GM12873 (cell line): ENCODE measurements at regions not wholly inside any gene's neighbourhood (a gene's known extent, or its start where the extent isn't known, plus 50 kb on each side); places are given as distances from the start of the nearest gene placed in this dataset.

Source experiments
- TF ChIP-seq, protein P1 (sequence below): IDR thresholded peaks from 2 replicates; pipeline ENCODE4 v1.5.1; 2012; ENCODE audit warnings: low read depth, mild to moderate bottlenecking, moderate library complexity, low read length, control low read depth; ENCODE audit not compliant: insufficient read depth; ENCODE audit errors: missing control alignments

GRCh38 chr6:50361641-50362331 lies 312.1 kb upstream of the DEFB112 start:
- TF ChIP-seq, protein P1, sequence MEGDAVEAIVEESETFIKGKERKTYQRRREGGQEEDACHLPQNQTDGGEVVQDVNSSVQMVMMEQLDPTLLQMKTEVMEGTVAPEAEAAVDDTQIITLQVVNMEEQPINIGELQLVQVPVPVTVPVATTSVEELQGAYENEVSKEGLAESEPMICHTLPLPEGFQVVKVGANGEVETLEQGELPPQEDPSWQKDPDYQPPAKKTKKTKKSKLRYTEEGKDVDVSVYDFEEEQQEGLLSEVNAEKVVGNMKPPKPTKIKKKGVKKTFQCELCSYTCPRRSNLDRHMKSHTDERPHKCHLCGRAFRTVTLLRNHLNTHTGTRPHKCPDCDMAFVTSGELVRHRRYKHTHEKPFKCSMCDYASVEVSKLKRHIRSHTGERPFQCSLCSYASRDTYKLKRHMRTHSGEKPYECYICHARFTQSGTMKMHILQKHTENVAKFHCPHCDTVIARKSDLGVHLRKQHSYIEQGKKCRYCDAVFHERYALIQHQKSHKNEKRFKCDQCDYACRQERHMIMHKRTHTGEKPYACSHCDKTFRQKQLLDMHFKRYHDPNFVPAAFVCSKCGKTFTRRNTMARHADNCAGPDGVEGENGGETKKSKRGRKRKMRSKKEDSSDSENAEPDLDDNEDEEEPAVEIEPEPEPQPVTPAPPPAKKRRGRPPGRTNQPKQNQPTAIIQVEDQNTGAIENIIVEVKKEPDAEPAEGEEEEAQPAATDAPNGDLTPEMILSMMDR, result no peak

DNA sequence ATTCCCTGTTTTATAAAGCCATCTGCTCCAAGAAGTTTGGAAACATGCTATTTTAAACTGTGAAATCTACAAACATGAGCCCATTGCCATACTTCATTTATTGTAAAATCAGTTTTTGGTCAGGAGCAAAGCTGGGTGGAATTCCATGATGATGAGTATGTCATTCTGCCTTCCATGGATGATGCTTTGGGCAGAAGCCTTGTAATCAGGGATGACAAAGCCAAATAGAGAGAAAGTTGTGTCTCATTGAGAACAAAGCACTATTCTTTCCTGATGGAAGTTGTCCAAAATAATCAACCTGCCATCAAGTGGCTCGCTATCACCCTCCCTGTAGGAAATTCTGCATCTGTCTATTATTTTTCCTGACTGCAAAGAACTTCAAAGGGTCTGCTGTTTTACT lies 313.0 kb upstream of the DEFB112 start:
- TF ChIP-seq, protein P1, result no peak

DNA sequence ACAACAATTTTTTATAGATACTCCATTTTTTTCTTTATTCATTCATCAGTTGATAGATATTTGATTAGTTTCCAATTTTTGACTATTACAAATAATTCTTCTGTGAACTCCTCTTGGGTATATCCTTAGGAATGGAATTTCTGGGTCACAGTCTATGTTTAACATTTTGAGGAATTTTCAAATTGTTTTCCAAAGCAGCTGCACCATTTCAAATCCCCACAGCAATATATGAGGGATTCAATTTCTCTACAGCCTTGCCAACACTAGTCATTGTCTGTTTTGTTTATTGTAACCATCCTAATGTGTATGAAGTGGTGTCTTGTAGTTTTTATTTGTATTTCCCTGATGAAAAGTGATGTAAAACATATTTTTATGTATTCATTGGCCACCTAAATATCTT lies 320.3 kb upstream of the DEFB112 start:
- TF ChIP-seq, protein P1, result no peak

DNA sequence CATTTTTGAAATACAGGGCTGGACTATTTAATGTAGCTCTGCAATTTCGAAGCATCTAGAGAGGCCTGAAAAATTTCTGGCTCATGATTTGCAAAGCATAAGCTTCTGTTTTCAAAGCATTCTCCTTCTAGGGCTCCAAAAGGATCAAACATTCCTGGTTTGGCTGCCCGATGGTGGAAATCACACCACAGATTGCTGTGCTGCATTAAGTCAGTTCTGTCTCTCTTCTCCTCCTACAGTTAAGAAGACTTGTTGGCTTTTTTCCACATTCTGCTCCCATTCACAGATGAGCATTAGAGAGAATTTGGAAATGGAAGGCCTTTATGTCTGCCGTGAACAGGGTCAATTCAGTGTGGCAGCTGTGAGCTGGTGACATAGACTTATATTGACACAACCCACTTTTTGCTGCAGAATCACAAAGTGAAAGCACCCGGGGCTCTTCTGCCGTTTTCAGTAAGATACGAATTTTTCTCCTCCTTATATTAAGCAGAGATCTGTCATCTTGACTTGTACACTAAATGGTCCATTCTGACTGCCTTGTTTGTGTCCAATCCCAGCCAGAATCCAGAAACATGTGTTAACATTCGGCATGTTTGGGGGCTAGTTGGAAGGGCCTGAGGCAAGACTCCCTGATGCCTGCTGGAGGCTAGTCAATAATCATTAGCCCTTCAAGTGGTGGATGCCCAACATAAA lies 330.8 kb upstream of the DEFB112 start:
- TF ChIP-seq, protein P1, result no peak

DNA sequence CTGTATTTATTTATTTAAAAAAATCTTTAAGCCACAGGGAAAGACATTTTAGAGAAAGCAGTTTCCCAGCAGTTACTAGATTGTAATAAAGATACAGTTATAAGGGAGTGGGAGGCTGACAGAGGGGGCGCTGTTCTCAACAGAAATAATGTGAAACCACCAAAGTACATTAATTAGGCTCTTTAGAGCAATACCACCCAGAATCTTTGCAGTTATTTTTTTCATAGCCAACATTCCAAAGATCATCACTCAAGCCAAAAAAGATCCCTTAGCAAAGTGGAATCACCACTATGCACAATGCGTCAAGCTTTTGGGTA lies 331.3 kb upstream of the DEFB112 start:
- TF ChIP-seq, protein P1, result no peak

- TF ChIP-seq, protein P1, result no peak
Observed at GRCh38 chr6:50390416-50390815, 322.9 kb upstream of the TFAP2D start.

- TF ChIP-seq, protein P1, result no peak
Observed at GRCh38 chr6:50404643-50405042, 308.7 kb upstream of the TFAP2D start.
